ENCODE measurements at regions not wholly inside any gene's neighbourhood (a gene's known extent, or its start where the extent isn't known, plus 50 kb on each side); places are given as distances from the start of the nearest gene placed in this dataset.

- TF ChIP-seq ZNF318 (IDR thresholded peaks at IDR 0.05; ENCODE audit: borderline replicate concordance in 1 of 2, low read depth in 1 of 2) (no peak), CUX1 (CRISPR knock-in tag; IDR thresholded peaks at IDR 0.05) (no peak), ZNF584 (CRISPR knock-in tag; IDR thresholded peaks at IDR 0.05; ENCODE audit: low read depth) (no peak), MNT (conservative IDR thresholded peaks at IDR 0.05) (no peak), TRIM28 (IDR thresholded peaks at IDR 0.05) (0 out of 2 replicates have a peak, but pooled peaks have one; percentile 49), EP300 (IDR thresholded peaks at IDR 0.05; ENCODE audit: low read length) (no peak; the same call in 1 of the 2 replicates), ZNF23 (CRISPR knock-in tag; IDR thresholded peaks at IDR 0.05) (no peak), ARID3B (CRISPR knock-in tag; IDR thresholded peaks at IDR 0.05; ENCODE audit: borderline replicate concordance) (no peak), USF2 (CRISPR knock-in tag; IDR thresholded peaks at IDR 0.05) (no peak)
Measured at GRCh38 chr6:134605034-134605433, 287.1 kb upstream of the SGK1 start (continued).
